HEK293 (cell line): ENCODE measurements at regions not wholly inside any gene's neighbourhood (a gene's known extent, or its start where the extent isn't known, plus 50 kb on each side); places are given as distances from the start of the nearest gene placed in this dataset.

ENCODE experiments used
- PRDM1 ChIP-seq: fragments of 450-650 bp; formaldehyde crosslinking; IDR thresholded peaks from 2 replicates; pipeline ENCODE4; 2016; ENCODE audit warnings: missing biosample characterization, missing genetic modification characterization
- TCF7L2 ChIP-seq: IDR thresholded peaks from 2 replicates; pipeline ENCODE4 v1.6.1; 2011; ENCODE audit warnings: low read depth, mild to moderate bottlenecking, inconsistent platforms, low read length, moderate library complexity, borderline replicate concordance
- ZNF24 ChIP-seq: fragments of 450-650 bp; formaldehyde crosslinking; IDR thresholded peaks from 2 replicates; pipeline ENCODE4 v1.5.1; 2016; ENCODE audit warnings: missing biosample characterization, missing genetic modification characterization
- ZNF558 ChIP-seq: fragments of 450-650 bp; formaldehyde crosslinking; IDR thresholded peaks from 2 replicates; pipeline ENCODE4 v1.5.1; 2016; ENCODE audit warnings: missing biosample characterization, missing genetic modification characterization
- ZNF561 ChIP-seq: fragments of 450-650 bp; IDR thresholded peaks from 2 replicates; pipeline ENCODE4 v1.5.1; 2018; ENCODE audit warnings: missing biosample characterization, missing genetic modification characterization, borderline replicate concordance
- ZNF76 ChIP-seq: fragments of 450-650 bp; formaldehyde crosslinking; IDR thresholded peaks from 2 replicates; pipeline ENCODE4; 2016; ENCODE audit warnings: low read depth, missing biosample characterization, missing genetic modification characterization, borderline replicate concordance
- TF ChIP-seq, protein P1 (sequence below): fragments of 450-650 bp; formaldehyde crosslinking; IDR thresholded peaks from 2 replicates; pipeline ENCODE4 v1.5.1; 2016; ENCODE audit warnings: missing biosample characterization, missing genetic modification characterization
- TF ChIP-seq, protein P2 (sequence below): fragments of 450-650 bp; formaldehyde crosslinking; IDR thresholded peaks from 2 replicates; pipeline ENCODE4 v1.5.1; 2016; ENCODE audit warnings: missing biosample characterization, missing genetic modification characterization

- TF ChIP-seq TCF7L2 (no peak), ZNF558 (tag by site-specific recombination) (no peak), ZNF24 (tag by site-specific recombination) (no peak), PRDM1 (no peak), ZNF76 (tag by site-specific recombination) (no peak), ZNF561 (tag by site-specific recombination) (no peak)
- TF ChIP-seq, protein P1, sequence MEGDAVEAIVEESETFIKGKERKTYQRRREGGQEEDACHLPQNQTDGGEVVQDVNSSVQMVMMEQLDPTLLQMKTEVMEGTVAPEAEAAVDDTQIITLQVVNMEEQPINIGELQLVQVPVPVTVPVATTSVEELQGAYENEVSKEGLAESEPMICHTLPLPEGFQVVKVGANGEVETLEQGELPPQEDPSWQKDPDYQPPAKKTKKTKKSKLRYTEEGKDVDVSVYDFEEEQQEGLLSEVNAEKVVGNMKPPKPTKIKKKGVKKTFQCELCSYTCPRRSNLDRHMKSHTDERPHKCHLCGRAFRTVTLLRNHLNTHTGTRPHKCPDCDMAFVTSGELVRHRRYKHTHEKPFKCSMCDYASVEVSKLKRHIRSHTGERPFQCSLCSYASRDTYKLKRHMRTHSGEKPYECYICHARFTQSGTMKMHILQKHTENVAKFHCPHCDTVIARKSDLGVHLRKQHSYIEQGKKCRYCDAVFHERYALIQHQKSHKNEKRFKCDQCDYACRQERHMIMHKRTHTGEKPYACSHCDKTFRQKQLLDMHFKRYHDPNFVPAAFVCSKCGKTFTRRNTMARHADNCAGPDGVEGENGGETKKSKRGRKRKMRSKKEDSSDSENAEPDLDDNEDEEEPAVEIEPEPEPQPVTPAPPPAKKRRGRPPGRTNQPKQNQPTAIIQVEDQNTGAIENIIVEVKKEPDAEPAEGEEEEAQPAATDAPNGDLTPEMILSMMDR (tag by site-specific recombination), result no peak
- TF ChIP-seq, protein P2, sequence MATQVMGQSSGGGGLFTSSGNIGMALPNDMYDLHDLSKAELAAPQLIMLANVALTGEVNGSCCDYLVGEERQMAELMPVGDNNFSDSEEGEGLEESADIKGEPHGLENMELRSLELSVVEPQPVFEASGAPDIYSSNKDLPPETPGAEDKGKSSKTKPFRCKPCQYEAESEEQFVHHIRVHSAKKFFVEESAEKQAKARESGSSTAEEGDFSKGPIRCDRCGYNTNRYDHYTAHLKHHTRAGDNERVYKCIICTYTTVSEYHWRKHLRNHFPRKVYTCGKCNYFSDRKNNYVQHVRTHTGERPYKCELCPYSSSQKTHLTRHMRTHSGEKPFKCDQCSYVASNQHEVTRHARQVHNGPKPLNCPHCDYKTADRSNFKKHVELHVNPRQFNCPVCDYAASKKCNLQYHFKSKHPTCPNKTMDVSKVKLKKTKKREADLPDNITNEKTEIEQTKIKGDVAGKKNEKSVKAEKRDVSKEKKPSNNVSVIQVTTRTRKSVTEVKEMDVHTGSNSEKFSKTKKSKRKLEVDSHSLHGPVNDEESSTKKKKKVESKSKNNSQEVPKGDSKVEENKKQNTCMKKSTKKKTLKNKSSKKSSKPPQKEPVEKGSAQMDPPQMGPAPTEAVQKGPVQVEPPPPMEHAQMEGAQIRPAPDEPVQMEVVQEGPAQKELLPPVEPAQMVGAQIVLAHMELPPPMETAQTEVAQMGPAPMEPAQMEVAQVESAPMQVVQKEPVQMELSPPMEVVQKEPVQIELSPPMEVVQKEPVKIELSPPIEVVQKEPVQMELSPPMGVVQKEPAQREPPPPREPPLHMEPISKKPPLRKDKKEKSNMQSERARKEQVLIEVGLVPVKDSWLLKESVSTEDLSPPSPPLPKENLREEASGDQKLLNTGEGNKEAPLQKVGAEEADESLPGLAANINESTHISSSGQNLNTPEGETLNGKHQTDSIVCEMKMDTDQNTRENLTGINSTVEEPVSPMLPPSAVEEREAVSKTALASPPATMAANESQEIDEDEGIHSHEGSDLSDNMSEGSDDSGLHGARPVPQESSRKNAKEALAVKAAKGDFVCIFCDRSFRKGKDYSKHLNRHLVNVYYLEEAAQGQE (tag by site-specific recombination), result no peak
Observed at GRCh38 chr15:95152741-95153140, 921.4 kb downstream of the MCTP2 start.
